ENCODE measurements at regions not wholly inside any gene's neighbourhood (a gene's known extent, or its start where the extent isn't known, plus 50 kb on each side); places are given as distances from the start of the nearest gene placed in this dataset.

GRCh38 chr21:31498985-31499384 lies 154.9 kb upstream of the TIAM1 start:
- no peak for DNase-seq

DNA sequence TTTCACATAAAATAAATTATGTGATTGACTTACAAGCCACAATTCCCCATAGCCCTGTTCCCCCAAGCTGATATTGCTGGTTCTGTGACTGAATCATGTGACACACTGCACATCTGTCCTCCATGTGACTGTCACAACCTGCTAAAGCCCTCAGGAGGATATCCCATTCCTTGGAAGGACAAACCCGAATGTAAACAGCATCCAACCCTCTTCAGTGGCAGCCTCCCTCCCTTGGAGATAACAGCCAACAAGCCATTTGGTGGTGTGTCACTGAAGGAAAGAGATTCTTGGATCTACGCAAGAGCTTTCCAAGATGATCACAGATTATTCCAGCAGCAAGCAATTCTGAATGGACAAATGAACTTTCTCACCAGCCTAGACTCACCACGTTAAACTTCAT lies 153.9 kb upstream of the TIAM1 start:
- no peak for DNase-seq

- DNase-seq: no peak
Measured at GRCh38 chr21:31493350-31493880, 149.4 kb upstream of the TIAM1 start.

DNA sequence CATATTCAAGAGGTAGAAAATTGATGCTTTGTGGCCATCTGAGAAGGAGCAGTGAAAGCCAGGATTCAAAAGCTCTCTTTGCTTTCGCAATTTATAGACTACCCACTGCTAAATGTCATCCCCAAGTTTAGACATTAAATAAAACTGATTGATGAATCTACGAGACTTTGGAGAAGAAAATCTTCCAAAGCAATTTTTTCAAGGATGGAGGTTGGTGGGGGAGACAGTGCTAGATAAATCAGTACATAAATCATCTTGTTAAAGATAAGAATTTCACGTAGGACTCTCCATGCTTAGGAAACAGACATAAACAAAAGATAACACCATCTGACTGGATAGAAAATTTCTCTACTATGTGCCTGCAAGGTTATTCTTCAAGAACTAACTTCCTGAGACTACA lies 147.6 kb upstream of the TIAM1 start:
- DNase-seq: no peak

DNA sequence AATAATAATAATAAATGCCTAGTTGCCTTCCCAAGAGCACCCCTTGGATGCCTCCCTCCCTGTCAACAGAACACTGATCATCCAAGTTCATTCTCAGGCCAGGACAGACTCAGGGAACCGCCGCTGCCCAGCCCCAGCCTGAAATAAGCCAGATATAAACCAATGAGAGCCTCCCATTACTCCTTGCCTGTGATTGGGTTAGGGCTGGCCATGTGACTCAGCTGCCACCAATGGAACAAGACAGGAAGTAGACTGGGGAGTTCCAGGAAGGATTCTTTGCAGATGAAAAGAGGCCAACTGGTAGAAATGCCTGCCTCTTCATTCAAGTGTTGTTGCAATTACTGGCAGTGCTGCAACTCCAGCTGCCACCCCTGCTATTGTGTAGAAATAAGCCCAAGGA lies 146.4 kb upstream of the TIAM1 start:
- no peak for DNase-seq

DNA sequence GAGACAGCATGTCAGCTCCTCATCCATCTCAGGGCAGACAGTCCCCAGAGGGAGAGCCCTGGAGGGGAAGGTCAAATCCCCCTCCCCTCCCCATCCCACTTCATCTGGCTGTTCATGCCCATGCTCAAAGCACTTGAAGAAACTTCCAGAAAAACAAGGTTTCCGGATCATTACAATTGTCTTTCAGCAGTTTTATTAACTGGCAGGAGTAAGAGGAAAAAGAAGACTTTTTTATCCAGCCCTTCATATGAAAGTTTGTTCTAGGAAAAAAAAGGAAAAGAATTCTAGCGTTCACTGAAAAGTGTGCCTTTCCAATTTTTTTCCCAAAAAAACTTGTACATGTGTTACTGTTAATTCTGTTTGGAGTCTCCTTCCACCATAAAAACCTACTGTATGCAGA lies 145.7 kb upstream of the TIAM1 start:
- DNase-seq: no peak

DNA sequence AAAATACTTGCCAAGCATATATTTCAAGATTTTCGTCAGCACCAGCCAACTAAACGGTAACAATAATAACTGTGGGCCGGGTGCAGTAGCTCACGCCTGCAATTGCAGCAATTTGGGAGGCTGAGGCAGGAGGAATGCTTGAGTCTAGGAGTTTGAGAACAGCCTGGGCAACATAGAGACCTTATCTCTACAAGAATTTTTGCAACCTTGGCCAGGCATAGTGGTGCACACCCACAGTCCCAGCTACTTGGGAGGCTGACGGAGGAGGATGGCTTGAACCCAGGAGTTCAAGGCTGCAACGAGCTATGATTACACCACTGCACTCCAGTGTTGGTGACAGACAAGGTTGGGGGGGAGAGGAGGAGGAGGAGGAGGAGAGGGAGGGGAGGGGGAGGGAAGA lies 145.0 kb upstream of the TIAM1 start:
- DNase-seq: no peak

GRCh38 chr21:31484219-31484618 lies 140.2 kb upstream of the TIAM1 start:
- DNase-seq: no peak

DNA sequence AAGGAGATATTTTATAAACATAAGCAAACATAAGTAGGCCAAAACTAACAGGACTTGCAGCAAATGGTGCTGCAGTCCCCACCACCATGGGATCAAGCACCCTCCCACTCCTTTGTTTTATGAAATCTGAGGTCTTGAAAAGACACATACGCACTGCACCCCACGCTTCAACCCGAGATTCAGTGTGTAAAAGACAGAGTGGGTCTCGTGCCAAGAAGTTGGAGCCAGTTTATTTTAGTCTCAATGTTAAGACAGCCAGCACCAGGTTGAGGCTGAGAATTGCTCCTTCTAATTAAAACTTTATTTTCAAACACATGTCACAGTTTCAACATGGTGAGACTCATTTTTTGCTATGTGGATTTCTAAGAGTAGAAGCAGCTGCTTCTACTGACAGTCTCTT lies 139.1 kb upstream of the TIAM1 start:
- no peak for DNase-seq

- no peak for DNase-seq
Measured at GRCh38 chr21:31482460-31482859, 138.4 kb upstream of the TIAM1 start.

- no peak for DNase-seq
Measured at GRCh38 chr21:31480228-31480627, 136.2 kb upstream of the TIAM1 start.

DNA sequence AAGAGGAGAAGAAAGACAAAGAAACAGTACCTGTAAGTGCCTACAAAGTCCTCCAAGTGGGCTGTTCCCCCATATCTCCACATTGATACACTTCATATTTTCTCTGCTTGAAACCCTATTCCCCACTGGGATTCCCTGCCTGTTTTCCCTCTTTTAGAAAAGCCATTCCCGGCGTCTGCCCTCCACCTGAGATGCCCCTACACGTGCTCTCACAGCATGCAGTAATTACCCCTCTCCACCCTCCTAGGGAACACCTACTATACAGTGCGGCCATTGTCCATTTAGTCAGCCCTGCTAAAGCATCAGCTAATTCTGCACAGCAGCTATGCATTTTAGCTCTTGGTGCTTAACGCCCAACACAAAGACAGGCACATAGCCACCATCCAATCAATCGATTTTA lies 135.7 kb upstream of the TIAM1 start:
- DNase-seq: no peak

DNA sequence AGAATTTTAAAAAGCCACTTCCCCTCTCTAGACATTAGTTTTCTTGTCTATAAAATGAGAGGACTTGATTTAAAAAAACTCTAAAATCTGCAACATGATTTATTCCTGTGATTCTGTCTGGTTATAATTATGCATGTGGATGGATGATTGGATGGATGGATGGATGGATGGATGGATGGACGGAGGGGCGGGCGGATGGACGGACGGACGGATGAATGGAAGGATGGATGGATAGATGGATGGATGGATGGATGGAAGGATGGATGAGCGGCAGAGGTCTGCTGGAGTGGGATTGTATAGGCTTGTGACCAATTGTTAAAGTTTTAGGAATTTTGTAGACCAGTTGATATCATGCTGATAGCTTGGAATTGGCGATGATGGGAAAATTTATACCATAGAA lies 135.2 kb upstream of the TIAM1 start:
- no peak for DNase-seq

GRCh38 chr21:31476263-31477022 lies 132.4 kb upstream of the TIAM1 start:
- DNase-seq: no peak

- DNase-seq: no peak
Measured at GRCh38 chr21:31475223-31475622, 131.2 kb upstream of the TIAM1 start.

DNA sequence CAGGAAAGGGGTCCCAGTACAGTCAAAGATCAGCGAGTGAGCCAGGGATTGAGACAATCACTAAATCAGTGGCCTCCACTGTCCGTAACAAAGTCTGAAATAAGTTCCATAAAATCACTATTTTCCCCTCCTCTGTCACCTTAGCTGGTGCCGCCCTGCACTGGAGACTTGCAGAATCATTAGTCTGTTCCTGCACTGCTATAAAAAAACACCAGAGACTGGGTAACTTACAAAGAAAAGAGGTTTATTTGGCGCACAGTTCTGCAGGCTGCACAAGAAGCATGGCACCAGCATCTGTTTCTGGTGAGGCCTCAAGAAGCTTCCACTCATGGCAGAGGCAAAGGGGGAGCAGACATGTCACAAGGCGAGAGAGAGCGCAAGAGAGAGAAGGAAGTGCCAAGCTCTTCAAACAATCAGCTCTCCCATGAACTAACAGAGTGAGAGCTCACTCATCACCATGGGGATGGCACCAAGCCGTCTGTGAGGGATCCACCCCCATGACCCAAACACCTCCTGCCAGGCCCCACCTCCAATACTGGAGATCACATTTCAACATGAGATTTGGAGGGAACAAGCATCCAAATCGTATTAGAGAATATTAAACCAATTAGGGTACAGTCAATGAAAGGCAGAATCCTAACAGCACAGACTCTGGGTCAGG lies 129.8 kb upstream of the TIAM1 start:
- no peak for DNase-seq

GRCh38 chr21:31471865-31472264 lies 127.8 kb upstream of the TIAM1 start:
- no peak for DNase-seq

DNA sequence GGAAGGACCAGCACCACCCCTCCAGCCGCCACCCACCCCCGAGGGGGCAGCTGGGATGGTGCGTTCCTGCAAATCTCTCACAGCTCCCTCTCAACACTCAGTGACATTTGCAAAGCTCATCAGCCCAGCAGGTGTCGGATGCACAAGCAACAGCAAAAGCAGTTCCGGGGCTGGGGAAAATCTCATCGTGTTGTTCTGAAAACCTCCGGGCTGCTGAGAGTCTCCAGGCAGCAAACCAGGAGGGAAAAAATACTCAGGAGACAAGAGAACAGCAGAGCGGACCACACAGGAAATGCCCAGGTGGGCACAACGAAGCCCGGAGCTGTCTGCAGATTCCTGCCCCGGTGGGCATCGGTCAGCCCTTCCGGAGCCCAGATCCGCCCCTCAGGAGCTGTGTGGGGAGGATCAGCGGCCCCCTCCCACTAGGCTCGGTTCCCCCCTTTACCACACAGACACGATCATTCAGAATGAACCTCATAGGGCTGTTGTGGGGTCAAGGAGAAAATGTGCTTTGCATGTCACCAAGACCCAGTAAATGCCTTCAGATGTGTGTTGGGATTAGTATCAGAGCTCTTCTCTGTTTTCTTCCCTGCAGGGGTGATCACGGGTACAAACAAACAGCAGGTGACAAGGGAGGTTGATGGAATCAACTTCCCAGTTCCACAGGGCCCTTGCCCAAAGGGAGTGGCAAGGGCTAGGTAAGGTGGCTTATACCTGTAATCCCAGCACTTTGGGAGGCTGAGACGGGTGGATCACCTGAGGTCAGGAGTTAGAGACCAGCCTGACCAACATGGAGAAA lies 127.0 kb upstream of the TIAM1 start:
- DNase-seq: no peak

- DNase-seq: no peak
Measured at GRCh38 chr21:31460980-31461379, 116.9 kb upstream of the TIAM1 start.

- no peak for DNase-seq
Measured at GRCh38 chr21:31459457-31459856, 115.4 kb upstream of the TIAM1 start.

- no peak for DNase-seq
Measured at GRCh38 chr21:31457675-31458074, 113.6 kb upstream of the TIAM1 start.

- DNase-seq: no peak
Measured at GRCh38 chr21:31456201-31456600, 112.1 kb upstream of the TIAM1 start.

- DNase-seq: no peak
Measured at GRCh38 chr21:31455506-31455905, 111.4 kb upstream of the TIAM1 start.

All from left kidney (tissue), 1 donor.